GM23248 (cell line): ENCODE measurements at regions not wholly inside any gene's neighbourhood (a gene's known extent, or its start where the extent isn't known, plus 50 kb on each side); places are given as distances from the start of the nearest gene placed in this dataset.
A peak's percentile ranks its signal among the peaks of the same experiment; 100 is the strongest.

Source experiments
- DNase-seq: peaks from one replicate; pipeline ENCODE4 v3.0.0-alpha.2; 2015
- H2AFZ ChIP-seq: fragments of 200-600 bp; sonication (generic); 2 replicates; pipeline ENCODE4 v1.6.1; 2016; ENCODE audit warnings: antibody characterized with exemption
- H3F3A ChIP-seq: fragments of 200-600 bp; sonication (generic); 2 replicates; pipeline ENCODE4 v1.6.1; 2016; ENCODE audit warnings: mild to moderate bottlenecking, antibody characterized with exemption, mixed run types; ENCODE audit not compliant: insufficient read depth
- H3K27ac ChIP-seq: fragments of 200-600 bp; sonication (generic); 2 replicates; pipeline ENCODE4 v1.5.1; 2016; ENCODE audit warnings: mild to moderate bottlenecking
- H3K27me3 ChIP-seq: fragments of 200-600 bp; sonication (generic); replicated peaks from 2 replicates; pipeline ENCODE4 v1.6.1; 2016; ENCODE audit warnings: mild to moderate bottlenecking; ENCODE audit not compliant: insufficient read depth
- H3K36me3 ChIP-seq: fragments of 200-600 bp; sonication (generic); 2 replicates; pipeline ENCODE4 v1.6.1; 2016; ENCODE audit warnings: low read depth, mild to moderate bottlenecking
- H3K4me1 ChIP-seq: fragments of 200-600 bp; sonication (generic); 2 replicates; pipeline ENCODE4 v1.6.1; 2016; ENCODE audit warnings: mild to moderate bottlenecking; ENCODE audit not compliant: insufficient read depth
- H3K4me2 ChIP-seq: fragments of 200-600 bp; sonication (generic); one replicate; pipeline ENCODE4 v1.6.1; 2016; ENCODE audit warnings: mild to moderate bottlenecking; ENCODE audit not compliant: unreplicated experiment
- H3K4me3 ChIP-seq: fragments of 200-600 bp; sonication (generic); 2 replicates; pipeline ENCODE4 v1.5.1; 2016; ENCODE audit warnings: mild to moderate bottlenecking
- H3K79me2 ChIP-seq: fragments of 200-600 bp; sonication (generic); 2 replicates; pipeline ENCODE4 v1.6.1; 2016; ENCODE audit warnings: mild to moderate bottlenecking; ENCODE audit not compliant: insufficient read depth
- H3K9ac ChIP-seq: fragments of 200-600 bp; sonication (generic); 2 replicates; pipeline ENCODE4 v1.6.1; 2016; ENCODE audit warnings: mild to moderate bottlenecking
- H3K9me2 ChIP-seq: fragments of 200-600 bp; sonication (generic); 2 replicates; pipeline ENCODE4 v1.6.1; 2016; ENCODE audit warnings: mixed run types, mild to moderate bottlenecking, moderate library complexity; ENCODE audit not compliant: insufficient read depth
- H3K9me3 ChIP-seq: fragments of 200-600 bp; sonication (generic); one replicate; pipeline ENCODE4 v1.6.1; 2017; ENCODE audit warnings: low read depth
- H4K20me1 ChIP-seq: fragments of 200-600 bp; sonication (generic); 2 replicates; pipeline ENCODE4 v1.6.0; 2016; ENCODE audit not compliant: insufficient read depth
- EZH2 ChIP-seq: fragments of 200-600 bp; sonication (generic); IDR thresholded peaks from 2 replicates; pipeline ENCODE4 v1.6.1; 2018; ENCODE audit warnings: antibody characterized with exemption, mild to moderate bottlenecking; ENCODE audit not compliant: insufficient read depth, poor library complexity, severe bottlenecking
- EZH2phosphoT487 ChIP-seq: fragments of 200-600 bp; sonication (generic); IDR thresholded peaks from 2 replicates; pipeline ENCODE4 v1.6.1; 2018; ENCODE audit warnings: antibody characterized with exemption, moderate library complexity, mild to moderate bottlenecking, low read depth; ENCODE audit not compliant: insufficient read depth
- WGBS, 2 experiments: methylation state at CpG; one replicate each; pipeline ENCODE4 v1.1.6; 2015 to 2017; ENCODE audit warnings: low lambda C conversion rate in 2 of 2, low coverage in 1 of 2; ENCODE audit errors: missing lambda C conversion rate in 2 of 2; 5-methylcytosine and 5-hydroxymethylcytosine counted together
- in situ Hi-C: fragments of 300-500 bp; cut with MboI; formaldehyde crosslinking; loops from 2 replicates; pipeline ENCODE4 v1.15.0; 2020

DNA sequence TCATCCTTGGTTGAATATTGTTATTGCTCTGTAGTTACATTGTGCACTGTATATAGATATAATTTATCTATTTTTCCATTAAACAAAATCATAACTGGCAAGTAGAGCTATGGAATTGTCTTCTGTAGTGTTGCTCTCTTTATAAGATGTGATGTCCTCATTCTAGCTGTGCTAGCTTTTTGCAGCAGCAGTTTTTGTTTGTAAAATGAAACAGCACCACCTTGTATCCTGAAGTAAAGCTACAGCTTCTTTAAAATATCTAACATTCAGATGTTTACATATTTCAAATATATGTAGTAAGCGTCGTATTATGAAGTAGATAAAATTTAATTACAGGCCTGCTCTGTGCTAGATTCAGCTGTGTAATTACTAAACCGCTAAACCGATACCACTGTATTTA, 328.8 kb upstream of the MANEA start:
- in situ Hi-C loops, result no loop called here
- no peak for TF ChIP-seq EZH2phosphoT487

DNA sequence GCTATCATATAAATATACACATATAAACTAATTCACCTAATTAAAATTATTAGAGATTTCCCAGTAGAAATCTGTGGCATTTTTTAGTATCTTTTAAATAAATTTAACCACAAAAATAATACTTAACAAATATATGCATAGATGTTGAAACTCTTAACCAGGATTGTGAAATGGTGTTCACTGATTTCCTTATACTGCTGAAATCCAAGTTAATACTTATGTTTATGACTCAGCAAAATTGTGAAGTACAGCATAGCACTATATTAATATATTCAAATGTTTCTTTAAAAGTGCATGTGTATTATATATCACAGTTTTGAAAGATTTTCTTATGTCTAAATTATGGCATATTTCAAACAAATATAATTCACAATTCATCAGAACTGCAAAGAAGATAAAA, 328.2 kb upstream of the MANEA start:
- no peaks in the 10 kb centered on the region for H3K4me1 ChIP-seq
- no peak for TF ChIP-seq EZH2
- no peak for TF ChIP-seq EZH2phosphoT487
- no peak overlapping the region for H3K4me2 ChIP-seq
- H3K9me2 ChIP-seq, result no peaks in the 10 kb centered on the region
- H3K27me3 ChIP-seq, result no peaks in the 10 kb centered on the region
- peak; percentile 40 for DNase-seq
- H3K36me3 ChIP-seq, result no peaks in the 10 kb centered on the region
- no peaks in the 10 kb centered on the region for H3K9me3 ChIP-seq
- no peak overlapping the region for H2AFZ ChIP-seq
- no peak overlapping the region for H3K27ac ChIP-seq
- no peak overlapping the region for H3K4me3 ChIP-seq
- H3F3A ChIP-seq, result no peaks in the 10 kb centered on the region
- H3K9ac ChIP-seq, result no peak overlapping the region
- H3K79me2 ChIP-seq, result no peaks in the 10 kb centered on the region
- in situ Hi-C loops, result no loop called here
- no peaks in the 10 kb centered on the region for H4K20me1 ChIP-seq

More for the DNA sequence above, 328.8 kb upstream of the MANEA start:
- H3K9me2 ChIP-seq, result no peaks in the 10 kb centered on the region
- no peaks in the 10 kb centered on the region for H3F3A ChIP-seq
- H3K79me2 ChIP-seq, result no peaks in the 10 kb centered on the region
- H3K27ac ChIP-seq, result no peak overlapping the region
- H3K4me1 ChIP-seq, result no peaks in the 10 kb centered on the region
- no peak overlapping the region for H3K4me3 ChIP-seq
- H3K27me3 ChIP-seq, result no peaks in the 10 kb centered on the region
- no peak overlapping the region for H3K9ac ChIP-seq
- WGBS, 2 experiments, result 48 to 51% methylated on average over 4 of the region's 4 CpGs
- H4K20me1 ChIP-seq, result no peaks in the 10 kb centered on the region
- no peak overlapping the region for H3K4me2 ChIP-seq
- DNase-seq, result no peak
- H2AFZ ChIP-seq, result no peak overlapping the region
- no peaks in the 10 kb centered on the region for H3K36me3 ChIP-seq
- H3K9me3 ChIP-seq, result no peaks in the 10 kb centered on the region

DNA sequence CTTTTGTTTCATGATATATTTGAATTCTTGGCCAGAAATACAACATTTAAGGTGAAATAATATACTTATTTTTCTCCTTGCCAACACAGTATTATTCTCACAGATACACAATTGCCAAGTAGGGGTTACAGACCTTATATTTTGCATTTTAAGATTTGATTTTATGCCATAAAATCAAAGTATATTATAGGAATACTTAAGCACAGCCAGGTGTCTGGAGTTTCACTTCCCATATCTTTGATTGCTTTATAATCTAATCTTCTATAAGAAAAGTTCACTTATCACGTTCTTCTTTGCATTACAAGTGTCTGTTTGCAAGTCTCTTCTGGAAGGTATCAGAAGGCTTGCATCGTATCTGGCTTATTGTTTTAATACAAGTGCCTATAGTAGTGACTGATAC, 327.7 kb upstream of the MANEA start:
- H3K27ac ChIP-seq, result no peak overlapping the region
- no peaks in the 10 kb centered on the region for H3K27me3 ChIP-seq
- H3K36me3 ChIP-seq, result no peaks in the 10 kb centered on the region
- no peak for DNase-seq
- TF ChIP-seq EZH2phosphoT487 (no peak), EZH2 (no peak)
- in situ Hi-C loops, result no loop called here
- no peaks in the 10 kb centered on the region for H3K4me1 ChIP-seq
- no peaks in the 10 kb centered on the region for H3K9me2 ChIP-seq
- H4K20me1 ChIP-seq, result no peaks in the 10 kb centered on the region
- WGBS, 2 experiments, result 10 to 13% methylated on average over 2 of the region's 2 CpGs
- H2AFZ ChIP-seq, result no peak overlapping the region
- no peaks in the 10 kb centered on the region for H3K79me2 ChIP-seq
- H3K4me3 ChIP-seq, result no peak overlapping the region
- H3K4me2 ChIP-seq, result no peak overlapping the region
- no peak overlapping the region for H3K9ac ChIP-seq
- H3K9me3 ChIP-seq, result no peaks in the 10 kb centered on the region
- H3F3A ChIP-seq, result no peaks in the 10 kb centered on the region

DNA sequence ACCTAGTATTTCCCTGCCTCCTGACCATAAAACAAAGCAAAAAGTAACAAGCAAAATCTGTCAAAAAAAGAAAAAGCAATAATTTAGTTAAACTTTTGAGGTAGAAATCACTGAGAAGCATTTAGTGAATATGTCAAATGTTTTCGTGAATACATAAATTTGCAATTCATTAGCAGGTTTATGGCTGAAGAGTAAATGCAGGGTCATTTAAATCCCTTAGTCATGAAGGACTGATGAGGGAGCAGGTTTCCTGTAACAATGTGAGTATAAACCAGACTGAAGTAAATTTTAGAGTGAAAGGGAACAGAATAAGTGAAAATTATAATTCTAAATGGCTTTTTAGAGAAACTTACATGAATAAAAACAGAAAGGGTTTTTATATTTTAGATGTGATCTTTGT, 313.5 kb upstream of the MANEA start:
- Histone ChIP-seq H3K9ac (no peak overlapping the region), H3K27me3 (no peaks in the 10 kb centered on the region), H3K9me2 (0 out of 2 replicates have a peak, but pooled peaks cover 3% of the 10 kb centered on the region), H3K4me1 (no peaks in the 10 kb centered on the region), H2AFZ (no peak overlapping the region), H3K4me3 (no peak overlapping the region), H3K79me2 (no peaks in the 10 kb centered on the region), H3K4me2 (no peak overlapping the region), H3K27ac (no peak overlapping the region), H4K20me1 (no peaks in the 10 kb centered on the region), H3F3A (no peaks in the 10 kb centered on the region), H3K36me3 (no peaks in the 10 kb centered on the region), H3K9me3 (no peaks in the 10 kb centered on the region)
- in situ Hi-C loops, result no loop called here
- TF ChIP-seq EZH2phosphoT487, result no peak
- TF ChIP-seq EZH2, result no peak
- no peak for DNase-seq
- 0% methylated on average over 1 of the region's 1 CpG for WGBS, 2 experiments

DNA sequence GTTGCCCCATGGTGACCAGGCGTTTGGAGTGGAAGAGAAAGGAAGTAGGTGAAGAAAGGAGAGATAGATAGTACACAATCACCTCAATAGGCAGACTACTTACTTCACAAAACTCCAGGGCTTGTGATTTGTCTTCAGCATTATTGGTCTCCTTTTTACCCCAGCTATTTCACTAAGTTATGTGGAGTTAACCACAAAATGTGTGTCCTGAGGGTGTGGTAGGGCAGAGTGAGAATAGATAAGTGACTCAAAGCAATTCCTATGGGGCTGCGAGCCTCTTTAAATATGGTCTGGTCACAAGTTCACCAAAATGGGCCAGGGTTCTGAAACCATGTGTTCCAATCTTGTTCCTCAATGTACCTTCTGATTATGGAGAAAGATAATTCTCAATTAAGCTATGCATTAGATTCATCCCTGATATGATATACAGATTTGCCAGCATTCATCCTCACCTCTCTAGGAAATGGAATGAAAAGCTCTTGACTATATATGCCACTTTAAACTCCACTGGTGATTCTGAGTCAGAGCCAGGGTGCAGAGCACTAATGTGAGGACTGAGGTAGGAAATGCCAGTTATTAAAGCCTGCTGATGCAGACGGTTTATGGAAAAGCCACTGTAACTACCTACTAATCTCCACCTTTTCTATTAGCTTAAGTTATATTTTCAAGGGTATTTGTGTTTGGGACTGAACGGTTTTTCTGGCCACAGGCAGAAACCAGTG, 310.6 kb upstream of the MANEA start:
- Histone ChIP-seq H3K4me3 (no peak overlapping the region), H2AFZ (no peak overlapping the region), H3K79me2 (no peaks in the 10 kb centered on the region), H3K9me3 (no peaks in the 10 kb centered on the region), H3K9ac (no peak overlapping the region), H3K4me2 (no peak overlapping the region), H4K20me1 (no peaks in the 10 kb centered on the region), H3K27ac (no peak overlapping the region), H3F3A (no peaks in the 10 kb centered on the region), H3K4me1 (no peaks in the 10 kb centered on the region), H3K27me3 (no peaks in the 10 kb centered on the region), H3K36me3 (no peaks in the 10 kb centered on the region), H3K9me2 (0 out of 2 replicates have a peak, but pooled peaks cover 3% of the 10 kb centered on the region)
- in situ Hi-C loops, result no loop called here
- no peak for TF ChIP-seq EZH2phosphoT487
- TF ChIP-seq EZH2, result no peak
- 10 to 15% methylated on average over 4 of the region's 4 CpGs for WGBS, 2 experiments
- DNase-seq, result no peak
